ENCODE measurements at regions not wholly inside any gene's neighbourhood (a gene's known extent, or its start where the extent isn't known, plus 50 kb on each side); places are given as distances from the start of the nearest gene placed in this dataset.

GRCh38 chr1:239784896-239785295, 306.8 kb upstream of the FMN2 start:
- TF ChIP-seq POLR2A (IDR thresholded peaks at IDR 0.05), result no peak
- TF ChIP-seq CTCF (IDR thresholded peaks at IDR 0.05), result no peak
